Vagina (tissue), 2 donors: ENCODE measurements at regions not wholly inside any gene's neighbourhood (a gene's known extent, or its start where the extent isn't known, plus 50 kb on each side); places are given as distances from the start of the nearest gene placed in this dataset.

ENCODE experiments used
- POLR2A ChIP-seq, 2 donors: fragments of 450-650 bp; IDR thresholded peaks; one replicate each; pipeline ENCODE4 v1.6.1; 2017; ENCODE audit warnings: antibody characterized with exemption in 2 of 2, mild to moderate bottlenecking in 2 of 2, moderate library complexity in 2 of 2
- TF ChIP-seq, protein P1 (sequence below), 3 experiments: fragments of 450-650 bp in 2 of 3; fragments of 200-600 bp in 1 of 3; sonication (generic) in 1 of 3; IDR thresholded peaks; one replicate each; pipeline ENCODE4 v1.5.1; 2017 to 2019; ENCODE audit warnings: antibody characterized with exemption in 3 of 3, mild to moderate bottlenecking in 2 of 3, moderate library complexity in 2 of 3

DNA sequence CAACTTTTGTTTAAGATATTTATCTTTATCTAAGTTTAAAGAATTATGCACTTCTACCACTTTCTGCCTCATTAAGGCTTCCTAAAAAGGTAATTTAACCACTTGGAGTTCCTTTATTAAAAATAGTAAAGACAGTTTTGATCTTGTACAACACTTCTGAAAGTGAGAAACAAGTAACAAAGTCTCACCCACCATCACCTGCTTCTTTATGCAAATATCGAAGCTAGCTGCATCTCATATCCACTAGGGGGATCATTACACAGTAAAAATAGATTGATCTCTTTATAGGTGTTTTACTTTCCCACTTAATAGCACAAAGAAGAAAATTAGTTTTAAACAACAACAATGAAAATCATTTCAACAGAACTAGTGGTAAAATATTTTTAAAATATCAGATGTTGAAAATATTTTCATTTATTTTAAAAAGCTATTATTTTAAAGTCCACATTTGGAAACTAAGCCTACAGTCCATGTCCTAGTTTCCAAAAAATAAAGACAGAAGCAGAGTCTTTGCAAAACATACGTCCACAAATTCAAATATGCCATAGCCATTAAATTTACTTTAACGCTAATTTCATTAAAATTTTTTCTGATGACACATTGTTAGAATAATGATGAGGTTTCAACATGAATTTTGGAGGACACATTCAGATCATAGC, 160.0 kb upstream of the SOX5 start:
- TF ChIP-seq, protein P1, sequence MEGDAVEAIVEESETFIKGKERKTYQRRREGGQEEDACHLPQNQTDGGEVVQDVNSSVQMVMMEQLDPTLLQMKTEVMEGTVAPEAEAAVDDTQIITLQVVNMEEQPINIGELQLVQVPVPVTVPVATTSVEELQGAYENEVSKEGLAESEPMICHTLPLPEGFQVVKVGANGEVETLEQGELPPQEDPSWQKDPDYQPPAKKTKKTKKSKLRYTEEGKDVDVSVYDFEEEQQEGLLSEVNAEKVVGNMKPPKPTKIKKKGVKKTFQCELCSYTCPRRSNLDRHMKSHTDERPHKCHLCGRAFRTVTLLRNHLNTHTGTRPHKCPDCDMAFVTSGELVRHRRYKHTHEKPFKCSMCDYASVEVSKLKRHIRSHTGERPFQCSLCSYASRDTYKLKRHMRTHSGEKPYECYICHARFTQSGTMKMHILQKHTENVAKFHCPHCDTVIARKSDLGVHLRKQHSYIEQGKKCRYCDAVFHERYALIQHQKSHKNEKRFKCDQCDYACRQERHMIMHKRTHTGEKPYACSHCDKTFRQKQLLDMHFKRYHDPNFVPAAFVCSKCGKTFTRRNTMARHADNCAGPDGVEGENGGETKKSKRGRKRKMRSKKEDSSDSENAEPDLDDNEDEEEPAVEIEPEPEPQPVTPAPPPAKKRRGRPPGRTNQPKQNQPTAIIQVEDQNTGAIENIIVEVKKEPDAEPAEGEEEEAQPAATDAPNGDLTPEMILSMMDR (IDR thresholded peaks at IDR 0.05): peak; percentile 16 to 34 (median 24)
- no peak for TF ChIP-seq POLR2A (IDR thresholded peaks at IDR 0.05)
